Fibroblast of mammary gland (primary cell): ENCODE measurements at regions not wholly inside any gene's neighbourhood (a gene's known extent, or its start where the extent isn't known, plus 50 kb on each side); places are given as distances from the start of the nearest gene placed in this dataset.
"Not testable (repeated sequence)": the region's sequence is repeated elsewhere in the genome, so short reads cannot be mapped to it uniquely, and the experiment has no call there.

Experiments
- DNase-seq: peaks from one replicate; pipeline ENCODE4 v3.0.0-alpha.2; 2010; ENCODE audit warnings: low read depth
- H3K4me3 ChIP-seq: 2 replicates; pipeline ENCODE4 v1.5.1; 2011; ENCODE audit warnings: low read depth, mild to moderate bottlenecking, low read length, moderate library complexity; ENCODE audit not compliant: control insufficient read depth
- CTCF ChIP-seq: conservative IDR thresholded peaks from 2 replicates; pipeline ENCODE4 v1.5.1; 2011; ENCODE audit warnings: low read depth, low read length, inconsistent platforms; ENCODE audit not compliant: control insufficient read depth, insufficient read depth

DNA sequence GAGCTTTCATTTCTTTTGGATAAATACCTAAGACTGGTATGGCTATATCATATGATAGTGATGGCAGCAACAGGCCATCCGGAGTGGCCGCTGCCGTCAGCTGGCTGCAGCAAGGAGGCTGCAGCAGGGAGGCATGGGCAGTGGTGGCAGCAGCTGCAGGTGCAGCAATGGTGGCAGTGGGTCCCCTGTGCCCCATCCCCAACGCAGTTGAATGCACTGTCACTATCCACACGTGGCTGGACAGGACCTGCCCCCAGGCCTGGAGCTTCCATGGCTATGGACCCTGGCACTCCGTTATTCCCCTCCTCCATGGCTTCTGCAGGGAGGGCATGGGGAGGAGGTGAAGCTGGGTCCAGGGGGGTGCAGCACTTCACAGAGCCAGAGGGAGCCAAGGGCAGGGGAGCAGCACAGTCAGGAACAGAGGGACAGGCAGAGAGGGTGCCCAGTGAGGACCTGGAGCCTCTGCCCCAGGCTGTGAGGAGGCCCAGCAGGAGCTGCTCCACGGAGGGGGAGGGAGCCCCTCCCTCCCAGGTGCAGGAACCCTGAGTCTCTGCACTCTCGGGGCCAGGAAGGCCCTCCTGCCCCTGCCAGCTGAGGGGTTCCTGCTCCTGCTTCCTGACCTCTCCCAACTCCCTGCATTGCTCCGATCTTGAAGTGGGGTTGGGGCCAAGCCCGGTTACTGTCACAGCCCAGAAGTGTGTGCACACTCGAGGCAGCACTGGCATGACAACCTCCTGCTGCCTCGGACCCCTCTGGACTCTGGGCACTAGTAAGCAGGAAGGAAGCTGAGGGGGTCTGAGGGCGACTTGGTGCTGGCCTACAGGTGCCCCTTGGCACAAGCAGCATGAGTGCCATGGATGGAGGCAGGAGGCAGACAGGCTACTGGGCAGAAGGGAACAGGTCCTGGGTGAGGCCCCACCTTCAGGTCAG is 466.3 kb downstream of the GUCY1A2 start:
- TF ChIP-seq CTCF = no peak
- no peak overlapping the region for H3K4me3 ChIP-seq
- DNase-seq = no peak

GRCh38 chr11:106552694-106553203 is 465.5 kb downstream of the GUCY1A2 start:
- TF ChIP-seq CTCF = no peak
- no peak overlapping the region for H3K4me3 ChIP-seq
- DNase-seq = no peak

GRCh38 chr11:106553304-106553703 is 465.0 kb downstream of the GUCY1A2 start:
- no peak for DNase-seq
- no peak for TF ChIP-seq CTCF
- no peak overlapping the region for H3K4me3 ChIP-seq

DNA sequence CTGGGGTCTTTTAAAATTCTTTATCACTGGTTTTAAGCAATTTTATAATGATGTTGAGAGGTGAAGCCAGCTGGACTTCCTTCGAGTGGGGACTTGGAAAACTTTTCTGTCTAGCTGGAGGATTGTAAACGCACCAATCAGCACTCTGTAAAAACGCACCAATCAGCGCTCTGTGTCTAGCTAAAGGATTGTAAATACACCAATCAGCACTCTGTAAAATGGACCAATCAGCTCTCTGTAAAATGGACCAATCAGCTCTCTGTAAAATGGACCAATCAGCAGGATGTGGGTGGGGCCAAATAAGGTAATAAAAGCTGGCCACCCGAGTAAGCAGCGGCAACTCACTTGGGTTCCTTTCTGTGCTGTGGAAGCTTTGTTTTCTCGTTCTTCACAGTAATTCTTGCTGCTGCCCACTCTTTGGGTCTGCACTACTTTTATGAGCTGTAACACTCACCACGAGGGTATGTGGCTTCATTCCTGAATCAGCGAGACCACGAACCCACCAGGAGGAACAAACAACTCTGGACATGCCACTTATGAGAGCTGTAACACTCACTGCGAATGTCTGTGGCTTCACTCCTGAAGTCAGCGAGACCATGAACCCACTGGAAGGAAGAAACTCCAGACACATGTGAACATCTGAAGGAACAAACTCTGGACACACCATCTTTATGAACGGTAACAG is 462.6 kb downstream of the GUCY1A2 start:
- H3K4me3 ChIP-seq, DNase-seq: not testable (repeated sequence)

DNA sequence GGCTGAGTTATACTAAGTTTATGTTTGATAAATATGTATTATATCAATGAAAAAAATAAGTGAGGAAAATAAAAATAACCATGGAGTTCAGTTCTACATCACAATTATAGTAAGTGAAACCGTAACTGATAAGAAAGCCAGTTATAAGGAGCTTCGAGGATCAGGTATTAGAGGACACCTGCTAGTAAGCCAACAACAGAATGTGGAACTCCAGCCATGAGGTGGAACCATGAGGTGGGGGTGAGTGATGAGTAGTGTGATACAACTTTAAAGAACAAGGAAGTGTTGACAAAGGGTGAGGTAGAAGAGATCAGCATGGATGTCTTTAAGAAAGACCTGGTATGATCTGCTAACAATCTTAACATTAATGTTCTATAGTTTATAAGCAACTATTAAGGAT is 452.9 kb downstream of the GUCY1A2 start:
- TF ChIP-seq CTCF = no peak
- H3K4me3 ChIP-seq = no peak overlapping the region
- no peak for DNase-seq

DNA sequence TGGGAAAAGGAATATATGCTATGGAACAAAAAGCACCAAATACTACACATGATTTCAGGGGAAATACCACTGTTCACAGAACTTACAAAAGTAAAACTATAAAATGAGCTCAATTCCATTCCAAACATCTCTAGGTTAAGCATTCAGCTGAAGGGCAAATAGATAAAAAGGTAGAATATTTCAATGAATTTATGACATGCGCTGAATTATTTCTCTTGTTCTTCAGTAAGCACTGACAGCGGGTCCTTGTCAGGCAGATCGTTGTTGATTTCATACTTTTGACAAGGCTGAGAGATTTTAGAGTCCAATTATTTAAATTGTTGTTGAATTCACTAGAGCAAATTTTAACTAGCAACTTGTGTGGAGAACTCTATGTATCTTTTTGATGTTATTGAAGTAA is 449.6 kb downstream of the GUCY1A2 start:
- H3K4me3 ChIP-seq = no peak overlapping the region
- DNase-seq = no peak
- TF ChIP-seq CTCF = no peak

DNA sequence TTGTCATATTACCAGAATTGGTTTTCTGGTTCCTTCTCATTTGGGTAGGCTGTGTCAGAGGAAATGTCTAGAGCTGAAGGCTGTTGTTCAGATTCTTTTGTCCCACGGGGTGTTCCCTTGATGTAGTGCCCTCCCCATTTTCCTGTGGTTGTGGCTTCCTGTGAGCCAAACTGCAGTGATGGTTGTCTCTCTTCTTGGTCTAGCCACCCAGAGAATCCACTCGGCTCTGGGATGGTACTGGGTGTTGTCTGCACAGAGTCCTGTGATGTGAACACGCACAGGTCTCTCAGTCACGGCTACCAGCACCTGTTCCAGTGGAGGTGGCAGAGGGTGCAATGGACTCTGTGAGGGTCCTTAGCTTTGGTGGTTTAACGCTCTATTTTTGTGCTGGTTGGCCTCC is 440.9 kb downstream of the GUCY1A2 start:
- H3K4me3 ChIP-seq, DNase-seq: not testable (repeated sequence)
